ENCODE measurements at regions not wholly inside any gene's neighbourhood (a gene's known extent, or its start where the extent isn't known, plus 50 kb on each side); places are given as distances from the start of the nearest gene placed in this dataset.

- TF ChIP-seq THAP9 (CRISPR knock-in tag; IDR thresholded peaks at IDR 0.05; ENCODE audit: borderline replicate concordance) (no peak), ARID4A (CRISPR knock-in tag; IDR thresholded peaks at IDR 0.05; ENCODE audit: borderline replicate concordance) (no peak), ZBTB7B (CRISPR knock-in tag; IDR thresholded peaks at IDR 0.05) (no peak), TBP (CRISPR knock-in tag; IDR thresholded peaks at IDR 0.05) (no peak)
Observed at GRCh38 chr6:153938876-153939275, 100.2 kb upstream of the OPRM1 start (continued).

- no peak for DNase-seq (ENCODE audit: low spot score)
- in situ Hi-C loops (cut with HindIII; ENCODE audit: extremely low pct_ligation_motif_present, low pct_unique_long_range_greater_than_20kb) = no loop called here
- WGBS (ENCODE audit: low lambda C conversion rate) = 34% methylated on average over 3 of the region's 3 CpGs
- FAIRE-seq = no peak
- Histone ChIP-seq H3K4me3 (replicated peaks in 1 of 3; ENCODE audit: insufficient read depth in 1 of 3, low read depth in 2 of 3, low read length in 3 of 3) (no peak overlapping the region), H4K20me1 (ENCODE audit: insufficient read depth, low read length) (no peaks in the 10 kb centered on the region), H3K4me2 (ENCODE audit: low read depth, low read length) (no peak overlapping the region), H3K36me3 (replicated peaks in 1 of 2; ENCODE audit: control insufficient read depth in 1 of 2, insufficient read depth in 2 of 2, low read length in 2 of 2) (no peaks in the 10 kb centered on the region), H3K4me1 (ENCODE audit: insufficient read depth, low read length) (no peaks in the 10 kb centered on the region), H3K27ac (ENCODE audit: extremely low read length, insufficient read depth, low read length) (no peak overlapping the region), H3K79me2 (ENCODE audit: insufficient read depth, low read length) (no peaks in the 10 kb centered on the region), H3K27me3 (ENCODE audit: control insufficient read depth in 1 of 2, insufficient read depth in 2 of 2, low read length in 2 of 2) (no peaks in the 10 kb centered on the region), H2AFZ (ENCODE audit: low read length) (no peak overlapping the region), H3K9me3 (ENCODE audit: low read length) (no peaks in the 10 kb centered on the region), H3K9ac (ENCODE audit: insufficient read depth, low read depth, low read length) (no peak overlapping the region)
- ChIA-PET CTCF (ENCODE audit: low intra/inter-chr PET ratio, low total read pairs) (no interaction called here), POLR2A (no interaction called here)
- intact Hi-C loops (cut with micrococcal nuclease; ENCODE audit: unreplicated experiment) = no loop called here
- TF ChIP-seq NFE2L2 (IDR thresholded peaks at IDR 0.05; ENCODE audit: low read length) (peak; percentile 60), MAFK (conservative IDR thresholded peaks at IDR 0.05 in 1 of 2, IDR thresholded peaks at IDR 0.05 in 1 of 2; ENCODE audit: low read length in 2 of 2) (peak; percentile 78 to 91), HMG20B (CRISPR knock-in tag; conservative IDR thresholded peaks at IDR 0.05) (no peak), THYN1 (CRISPR knock-in tag; IDR thresholded peaks at IDR 0.05; ENCODE audit: borderline replicate concordance, low read depth) (no peak), MAFF (IDR thresholded peaks at IDR 0.05; ENCODE audit: low read depth, low read length) (peak; percentile 77), AGO1 (IDR thresholded peaks at IDR 0.05; ENCODE audit: low read depth, low read length, poor library complexity, severe bottlenecking) (no peak)
- no TSS peak for BruUV-seq (replicated peaks)
- ATAC-seq = no peak
Observed at GRCh38 chr6:153931431-153931830, 107.6 kb upstream of the OPRM1 start.
